Astrocyte (in vitro differentiated cells and primary cell): ENCODE measurements at regions not wholly inside any gene's neighbourhood (a gene's known extent, or its start where the extent isn't known, plus 50 kb on each side); places are given as distances from the start of the nearest gene placed in this dataset.

ENCODE experiments used
- DNase-seq: peaks from one replicate; pipeline ENCODE4 v3.0.0-alpha.2; 2010; ENCODE audit warnings: low read depth
- FAIRE-seq: peaks from 2 replicates; lab custom pipeline; 2011; peaks lifted over from hg19 to GRCh38; lab: Jason Lieb, UNC
- H2AFZ ChIP-seq: 2 replicates; pipeline ENCODE4 v1.6.0; 2012; ENCODE audit warnings: low read depth, low read length, inconsistent platforms
- H3K27ac ChIP-seq: 2 replicates; pipeline ENCODE4 v1.5.1; 2011; ENCODE audit warnings: low read depth, low read length, inconsistent platforms
- H3K27me3 ChIP-seq: 2 replicates; pipeline ENCODE4 v1.6.0; 2011; ENCODE audit warnings: low read length, inconsistent platforms; ENCODE audit not compliant: insufficient read depth
- H3K36me3 ChIP-seq: 2 replicates; pipeline ENCODE4 v1.5.1; 2011; ENCODE audit warnings: low read length, inconsistent platforms; ENCODE audit not compliant: insufficient read depth
- H3K4me1 ChIP-seq: 2 replicates; pipeline ENCODE4 v1.5.1; 2011; ENCODE audit warnings: low read length, inconsistent platforms; ENCODE audit not compliant: insufficient read depth
- H3K4me2 ChIP-seq: 2 replicates; pipeline ENCODE4 v1.6.0; 2012; ENCODE audit warnings: low read length, inconsistent platforms
- H3K4me3 ChIP-seq: 2 replicates; pipeline ENCODE4 v1.5.1; 2011; ENCODE audit warnings: low read depth, mild to moderate bottlenecking, low read length, inconsistent platforms; ENCODE audit not compliant: insufficient read depth
- H3K79me2 ChIP-seq: 2 replicates; pipeline ENCODE4 v1.6.0; 2012; ENCODE audit warnings: mild to moderate bottlenecking, low read length, inconsistent platforms; ENCODE audit not compliant: insufficient read depth
- H3K9ac ChIP-seq: 2 replicates; pipeline ENCODE4 v1.6.0; 2012; ENCODE audit warnings: mild to moderate bottlenecking, low read length, inconsistent platforms
- H3K9me3 ChIP-seq: 2 replicates; pipeline ENCODE4 v1.5.1; 2012; ENCODE audit warnings: low read depth, mild to moderate bottlenecking, low read length, inconsistent platforms; ENCODE audit not compliant: insufficient read depth
- H4K20me1 ChIP-seq: 2 replicates; pipeline ENCODE4 v1.6.0; 2012; ENCODE audit warnings: low read length, inconsistent platforms; ENCODE audit not compliant: insufficient read depth
- H3K27ac Mint-ChIP-seq: one replicate; pipeline ENCODE4 v1.8.0; 2021; ENCODE audit warnings: mild to moderate bottlenecking, mixed read lengths; ENCODE audit not compliant: unreplicated experiment
- H3K27me3 Mint-ChIP-seq: one replicate; pipeline ENCODE4 v1.8.0; 2021; ENCODE audit warnings: low read depth, mixed read lengths; ENCODE audit not compliant: unreplicated experiment
- H3K36me3 Mint-ChIP-seq: one replicate; pipeline ENCODE4 v1.8.0; 2021; ENCODE audit warnings: low read depth, mixed read lengths; ENCODE audit not compliant: unreplicated experiment
- H3K4me1 Mint-ChIP-seq: one replicate; pipeline ENCODE4 v1.8.0; 2021; ENCODE audit warnings: low read depth, mixed read lengths; ENCODE audit not compliant: unreplicated experiment
- H3K4me3 Mint-ChIP-seq: one replicate; pipeline ENCODE4 v1.8.0; 2021; ENCODE audit warnings: mild to moderate bottlenecking, moderate library complexity, mixed read lengths; ENCODE audit not compliant: unreplicated experiment
- H3K9me3 Mint-ChIP-seq: one replicate; pipeline ENCODE4 v1.8.0; 2021; ENCODE audit warnings: mild to moderate bottlenecking, mixed read lengths; ENCODE audit not compliant: unreplicated experiment
- CTCF ChIP-seq: IDR thresholded peaks from 2 replicates; pipeline ENCODE4 v1.5.1; 2011; ENCODE audit warnings: low read depth, mild to moderate bottlenecking, inconsistent platforms, low read length, moderate library complexity; ENCODE audit not compliant: insufficient read depth
- EZH2 ChIP-seq: IDR thresholded peaks from 2 replicates; pipeline ENCODE4 v1.6.1; 2012; ENCODE audit warnings: mild to moderate bottlenecking, low read length, inconsistent platforms; ENCODE audit not compliant: insufficient read depth

- H3K27ac ChIP-seq: no peak overlapping the region
- no peak overlapping the region for H3K4me3 Mint-ChIP-seq
- no peaks in the 10 kb centered on the region for H3K27me3 ChIP-seq
- H2AFZ ChIP-seq: no peak overlapping the region
- H4K20me1 ChIP-seq: no peaks in the 10 kb centered on the region
- H3K4me2 ChIP-seq: no peak overlapping the region
- FAIRE-seq (no peak), DNase-seq (no peak)
- H3K27ac Mint-ChIP-seq: no peak overlapping the region
- H3K9me3 Mint-ChIP-seq: peaks cover 1% of the 10 kb centered on the region
- H3K79me2 ChIP-seq: no peaks in the 10 kb centered on the region
- H3K9ac ChIP-seq: no peak overlapping the region
- H3K27me3 Mint-ChIP-seq: no peaks in the 10 kb centered on the region
- TF ChIP-seq EZH2 (no peak), CTCF (no peak)
- no peaks in the 10 kb centered on the region for H3K36me3 ChIP-seq
- no peak overlapping the region for H3K4me3 ChIP-seq
- no peaks in the 10 kb centered on the region for H3K36me3 Mint-ChIP-seq
- no peaks in the 10 kb centered on the region for H3K4me1 Mint-ChIP-seq
- no peaks in the 10 kb centered on the region for H3K4me1 ChIP-seq
- no peaks in the 10 kb centered on the region for H3K9me3 ChIP-seq
Observed at GRCh38 chr11:15532432-15532831, 417.7 kb downstream of the INSC start.

GRCh38 chr11:15534266-15534665 is 419.5 kb downstream of the INSC start:
- no peak overlapping the region for H3K27ac Mint-ChIP-seq
- no peaks in the 10 kb centered on the region for H3K36me3 ChIP-seq
- DNase-seq (no peak), FAIRE-seq (no peak)
- no peaks in the 10 kb centered on the region for H3K9me3 Mint-ChIP-seq
- H3K9me3 ChIP-seq: no peaks in the 10 kb centered on the region
- H3K27me3 ChIP-seq: no peaks in the 10 kb centered on the region
- no peaks in the 10 kb centered on the region for H3K4me1 Mint-ChIP-seq
- no peaks in the 10 kb centered on the region for H4K20me1 ChIP-seq
- peaks cover 6% of the 10 kb centered on the region for H3K27me3 Mint-ChIP-seq
- H3K36me3 Mint-ChIP-seq: no peaks in the 10 kb centered on the region
- no peak overlapping the region for H2AFZ ChIP-seq
- no peak overlapping the region for H3K27ac ChIP-seq
- no peak overlapping the region for H3K4me3 ChIP-seq
- H3K4me2 ChIP-seq: no peak overlapping the region
- no peaks in the 10 kb centered on the region for H3K79me2 ChIP-seq
- H3K9ac ChIP-seq: no peak overlapping the region
- H3K4me3 Mint-ChIP-seq: no peak overlapping the region
- H3K4me1 ChIP-seq: no peaks in the 10 kb centered on the region
- no peak for TF ChIP-seq CTCF
- no peak for TF ChIP-seq EZH2

GRCh38 chr11:15535414-15535813 is 420.7 kb downstream of the INSC start:
- DNase-seq: no peak
- Histone ChIP-seq H3K4me1 (no peaks in the 10 kb centered on the region), H3K9ac (no peak overlapping the region), H3K4me2 (no peak overlapping the region), H3K27me3 (no peaks in the 10 kb centered on the region), H3K36me3 (no peaks in the 10 kb centered on the region), H3K79me2 (no peaks in the 10 kb centered on the region), H2AFZ (no peak overlapping the region), H3K9me3 (no peaks in the 10 kb centered on the region), H3K27ac (no peak overlapping the region), H4K20me1 (no peaks in the 10 kb centered on the region), H3K4me3 (no peak overlapping the region)
- H3K36me3 Mint-ChIP-seq: no peaks in the 10 kb centered on the region
- no peaks in the 10 kb centered on the region for H3K4me1 Mint-ChIP-seq
- peaks cover 6% of the 10 kb centered on the region for H3K27me3 Mint-ChIP-seq
- H3K4me3 Mint-ChIP-seq: no peak overlapping the region
- no peak for TF ChIP-seq EZH2
- no peak for TF ChIP-seq CTCF
- no peak for FAIRE-seq
- no peak overlapping the region for H3K27ac Mint-ChIP-seq
- H3K9me3 Mint-ChIP-seq: no peaks in the 10 kb centered on the region
